Adrenal gland (tissue), 9 donors: ENCODE measurements at regions not wholly inside any gene's neighbourhood (a gene's known extent, or its start where the extent isn't known, plus 50 kb on each side); places are given as distances from the start of the nearest gene placed in this dataset.

Experiments used
- DNase-seq, 7 donors: peaks; one replicate each; pipeline ENCODE4 v3.0.0-alpha.2; 2019 to 2020
- H3K27ac ChIP-seq, 5 donors: fragments of 200-600 bp; sonication (generic) in 4 of 5; 1 replicate in 3 of 5; 2 replicates in 2 of 5; pipeline versions ENCODE4 v1.5.1 to v1.8.0; 2016 to 2020; ENCODE audit warnings: mild to moderate bottlenecking in 1 of 5
- H3K27me3 ChIP-seq: fragments of 200-600 bp; 2 replicates; pipeline ENCODE4 v1.8.0; 2021
- H3K36me3 ChIP-seq, 2 donors: fragments of 200-600 bp; replicated peaks in 1 of 2; 1 replicate in 1 of 2; 2 replicates in 1 of 2; pipeline versions ENCODE4 v1.5.1 to v1.8.0; 2018 to 2022
- H3K4me1 ChIP-seq, 2 donors: fragments of 200-600 bp; replicated peaks in 1 of 2; 1 replicate in 1 of 2; 2 replicates in 1 of 2; pipeline versions ENCODE4 v1.5.1 to v1.8.0; 2018 to 2021
- H3K4me3 ChIP-seq, 4 donors: fragments of 200-600 bp; sonication (generic) in 3 of 4; one replicate each; pipeline ENCODE4 v1.5.1; 2016 to 2018
- H3K9me3 ChIP-seq, 3 donors: fragments of 200-600 bp; sonication (generic) in 1 of 3; replicated peaks in 1 of 3; 1 replicate in 2 of 3; 2 replicates in 1 of 3; pipeline versions ENCODE4 v1.5.1 to v1.8.0; 2016 to 2021
- POLR2A ChIP-seq, 2 donors: fragments of 450-650 bp; IDR thresholded peaks; one replicate each; pipeline ENCODE4 v1.6.1; 2017; ENCODE audit warnings: antibody characterized with exemption in 2 of 2, mild to moderate bottlenecking in 2 of 2, moderate library complexity in 1 of 2
- WGBS, 4 donors: extraction: QIAGEN DNeasy Blood & Tissue Kit in 2 of 4; methylation state at CpG; one replicate each; pipeline versions ENCODE4 v1.1.5 to v1.1.7; 2013 to 2017; 5-methylcytosine and 5-hydroxymethylcytosine counted together
- intact Hi-C, 2 donors: fragments of 100-400 bp; cut with DNase I; formaldehyde crosslinking; loops; one replicate each; pipeline versions ENCODE4 v1.14.1 to v1.15.0; 2022 to 2023
- TF ChIP-seq, protein P1 (sequence below), 6 experiments: fragments of 450-650 bp in 4 of 6; fragments of 200-600 bp in 2 of 6; sonication (generic) in 1 of 6; IDR thresholded peaks; 1 replicate in 5 of 6; 2 replicates in 1 of 6; pipeline versions ENCODE4 v1.5.1 to v1.8.0; 2016 to 2021; ENCODE audit warnings: antibody characterized with exemption in 6 of 6, mild to moderate bottlenecking in 2 of 6, moderate library complexity in 1 of 6
- donor health status: healthy with polysubstance abuse.
- donor health status: Bipolar disorder and iron deficiency.
- donor health status: DM: yes; HTN: yes; CAD: no.
- donor health status: DM: no; HTN: no; CAD: no.
- donor health status: DM: no; HTN: no; CAD: no.

DNA sequence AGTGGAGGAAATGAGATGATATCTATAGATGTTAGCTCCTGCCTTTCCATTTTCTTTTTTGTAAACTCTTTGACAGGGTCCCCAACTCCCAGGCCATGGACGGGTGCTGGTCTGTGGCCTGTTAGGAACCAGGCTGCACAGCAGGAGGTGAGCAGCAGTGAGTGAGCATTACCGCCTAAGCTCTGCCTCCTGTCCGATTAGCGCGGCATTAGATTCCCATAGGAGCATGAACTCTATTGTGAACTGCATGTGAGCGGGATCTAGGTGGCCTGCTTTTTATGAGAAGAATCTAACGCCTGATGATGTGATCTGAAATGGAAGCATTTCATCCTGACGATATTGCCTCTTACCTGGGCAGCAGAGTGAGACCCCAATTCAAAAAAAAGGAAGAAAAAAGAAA lies 56.8 kb upstream of the CHD2 start:
- peaks cover 0 to 12% of the 10 kb centered on the region in 2 donors for H3K4me1 ChIP-seq
- intact Hi-C loops: no loop called here
- no peak overlapping the region for H3K4me3 ChIP-seq
- H3K27ac ChIP-seq: no peak overlapping the region
- H3K27me3 ChIP-seq: no peaks in the 10 kb centered on the region
- no peaks in the 10 kb centered on the region for H3K36me3 ChIP-seq
- 95 to 99% (median 95%) methylated on average over 7 to 8 of the region's 8 CpGs for WGBS, 4 donors
- DNase-seq: no peak
- no peaks in the 10 kb centered on the region for H3K9me3 ChIP-seq
- TF ChIP-seq POLR2A (IDR thresholded peaks at IDR 0.05): no peak
- TF ChIP-seq, protein P1, sequence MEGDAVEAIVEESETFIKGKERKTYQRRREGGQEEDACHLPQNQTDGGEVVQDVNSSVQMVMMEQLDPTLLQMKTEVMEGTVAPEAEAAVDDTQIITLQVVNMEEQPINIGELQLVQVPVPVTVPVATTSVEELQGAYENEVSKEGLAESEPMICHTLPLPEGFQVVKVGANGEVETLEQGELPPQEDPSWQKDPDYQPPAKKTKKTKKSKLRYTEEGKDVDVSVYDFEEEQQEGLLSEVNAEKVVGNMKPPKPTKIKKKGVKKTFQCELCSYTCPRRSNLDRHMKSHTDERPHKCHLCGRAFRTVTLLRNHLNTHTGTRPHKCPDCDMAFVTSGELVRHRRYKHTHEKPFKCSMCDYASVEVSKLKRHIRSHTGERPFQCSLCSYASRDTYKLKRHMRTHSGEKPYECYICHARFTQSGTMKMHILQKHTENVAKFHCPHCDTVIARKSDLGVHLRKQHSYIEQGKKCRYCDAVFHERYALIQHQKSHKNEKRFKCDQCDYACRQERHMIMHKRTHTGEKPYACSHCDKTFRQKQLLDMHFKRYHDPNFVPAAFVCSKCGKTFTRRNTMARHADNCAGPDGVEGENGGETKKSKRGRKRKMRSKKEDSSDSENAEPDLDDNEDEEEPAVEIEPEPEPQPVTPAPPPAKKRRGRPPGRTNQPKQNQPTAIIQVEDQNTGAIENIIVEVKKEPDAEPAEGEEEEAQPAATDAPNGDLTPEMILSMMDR (IDR thresholded peaks at IDR 0.05): no peak

DNA sequence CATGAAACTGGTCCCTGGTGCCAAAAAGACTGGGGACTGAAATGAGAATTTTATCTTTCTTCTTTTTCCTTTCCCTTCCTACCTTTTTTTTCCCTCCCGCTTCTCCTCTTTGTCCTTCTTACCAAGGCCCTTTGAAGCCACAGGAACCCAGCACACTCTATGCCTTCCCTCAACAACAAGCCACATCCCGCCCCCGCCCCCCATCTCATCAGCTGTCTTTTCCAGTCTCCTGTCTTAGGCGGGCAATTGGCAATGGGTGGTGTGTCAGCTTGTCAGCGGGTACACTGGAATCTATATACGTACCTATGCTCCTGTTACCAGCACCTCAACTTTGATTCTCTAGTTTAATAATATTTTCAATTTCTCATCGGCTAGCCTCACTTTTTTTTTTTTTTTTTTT lies 56.3 kb upstream of the CHD2 start:
- no peak for TF ChIP-seq POLR2A (IDR thresholded peaks at IDR 0.05)
- TF ChIP-seq, protein P1 (IDR thresholded peaks at IDR 0.05): no peak
- Histone ChIP-seq H3K27ac (no peak overlapping the region), H3K9me3 (no peaks in the 10 kb centered on the region), H3K4me1 (peaks cover 0 to 12% of the 10 kb centered on the region in 2 donors), H3K4me3 (no peak overlapping the region), H3K36me3 (no peaks in the 10 kb centered on the region), H3K27me3 (no peaks in the 10 kb centered on the region)
- no peak for DNase-seq
- WGBS, 4 donors: 87 to 91% (median 90%) methylated on average over 7 of the region's 7 CpGs
- intact Hi-C loops: no loop called here

DNA sequence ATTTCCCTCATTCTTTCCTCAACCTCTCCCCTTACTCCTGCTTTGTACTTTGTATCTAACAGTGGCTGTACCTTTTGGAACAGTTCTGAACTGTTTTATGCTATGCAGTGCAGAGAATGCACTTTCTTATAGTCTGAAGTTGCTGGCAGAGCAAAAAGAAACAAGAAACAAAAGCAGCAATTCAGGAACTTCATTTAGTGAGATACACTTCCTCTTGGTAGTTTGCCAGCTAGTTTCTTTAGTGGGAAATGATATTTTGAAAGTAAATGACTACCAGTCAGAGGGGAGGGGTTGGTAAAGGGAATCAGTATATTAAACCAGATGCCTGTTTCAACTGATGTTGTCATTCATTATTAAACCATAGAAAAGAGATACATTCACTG lies 55.0 kb upstream of the CHD2 start:
- H3K27ac ChIP-seq: peak overlapping the region in 1 of 5 donors; percentile 67
- TF ChIP-seq POLR2A (IDR thresholded peaks at IDR 0.05): no peak
- TF ChIP-seq, protein P1 (IDR thresholded peaks at IDR 0.05): no peak
- intact Hi-C loops: no loop called here

DNA sequence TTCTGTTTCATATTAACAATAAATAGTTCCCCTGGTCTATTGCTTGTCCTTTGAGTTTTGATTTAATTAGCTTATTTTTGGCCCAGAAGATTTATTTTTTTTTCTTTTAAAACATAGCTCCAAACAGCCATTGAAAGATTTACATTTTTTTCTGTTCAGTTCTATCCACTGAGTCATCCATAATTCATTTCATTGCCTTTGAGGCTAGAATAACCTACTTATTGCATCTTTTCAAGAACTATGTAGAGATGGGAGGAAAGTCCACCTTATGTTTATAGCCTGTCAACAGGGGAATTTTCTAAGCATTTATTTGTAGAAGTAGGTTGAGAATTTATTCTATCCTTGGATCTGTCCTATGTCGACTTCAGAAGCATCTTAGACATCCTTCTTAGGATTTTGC lies 53.4 kb upstream of the CHD2 start:
- Histone ChIP-seq H3K27me3 (no peaks in the 10 kb centered on the region), H3K36me3 (no peaks in the 10 kb centered on the region), H3K4me1 (peaks cover 0 to 12% of the 10 kb centered on the region in 2 donors), H3K4me3 (no peak overlapping the region), H3K9me3 (no peaks in the 10 kb centered on the region), H3K27ac (no peak overlapping the region)
- WGBS, 4 donors: 82 to 94% (median 92%) methylated on average over 1 of the region's 1 CpG
- intact Hi-C loops: no loop called here
- TF ChIP-seq, protein P1 (IDR thresholded peaks at IDR 0.05): no peak
- no peak for TF ChIP-seq POLR2A (IDR thresholded peaks at IDR 0.05)
- no peak for DNase-seq

More for the DNA sequence above, 55.0 kb upstream of the CHD2 start:
- Histone ChIP-seq H3K9me3 (no peaks in the 10 kb centered on the region), H3K27me3 (no peaks in the 10 kb centered on the region), H3K36me3 (no peaks in the 10 kb centered on the region), H3K4me1 (peaks cover 0 to 12% of the 10 kb centered on the region in 2 donors), H3K4me3 (no peak overlapping the region)
- DNase-seq: no peak
